HG02973 (cell line): ENCODE measurements at regions not wholly inside any gene's neighbourhood (a gene's known extent, or its start where the extent isn't known, plus 50 kb on each side); places are given as distances from the start of the nearest gene placed in this dataset.

Experiments used
- ATAC-seq: cut with Tn5 transposase; IDR thresholded peaks from one replicate; pipeline ENCODE4 v1.9.1; 2021; ENCODE audit warnings: moderate library complexity; ENCODE audit not compliant: unreplicated experiment

DNA sequence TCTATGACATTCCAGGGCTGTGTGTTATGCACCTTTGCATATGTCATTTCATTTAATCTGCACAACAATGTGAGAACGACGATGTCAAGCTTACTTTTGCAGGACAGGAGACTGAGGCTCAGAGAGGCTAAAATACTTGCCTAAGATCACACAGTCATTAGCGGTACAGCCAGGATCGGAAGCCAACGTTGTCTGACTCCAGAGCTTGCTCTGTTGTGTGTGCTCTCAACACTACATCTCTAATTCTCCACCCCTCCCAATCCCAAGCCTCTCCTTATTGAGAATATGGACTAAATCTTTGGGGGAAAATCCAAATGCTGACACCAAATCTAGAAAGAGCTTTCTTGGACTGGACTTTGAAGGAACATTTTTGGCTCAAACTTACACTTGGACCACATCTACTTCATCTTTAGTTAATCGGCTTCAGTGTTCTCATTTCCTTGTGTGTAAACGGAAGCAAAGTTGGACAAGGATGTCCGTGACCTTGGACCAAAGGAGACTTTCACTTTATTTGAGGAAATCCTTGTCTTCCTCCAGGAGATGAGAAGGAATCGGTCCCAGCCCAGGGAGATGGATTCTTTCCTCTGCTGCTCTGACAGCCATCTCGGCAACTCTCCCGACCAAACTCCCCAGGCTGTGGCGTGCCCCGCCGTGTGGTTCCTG is 242.4 kb downstream of the LPIN1 start:
- no peak for ATAC-seq

DNA sequence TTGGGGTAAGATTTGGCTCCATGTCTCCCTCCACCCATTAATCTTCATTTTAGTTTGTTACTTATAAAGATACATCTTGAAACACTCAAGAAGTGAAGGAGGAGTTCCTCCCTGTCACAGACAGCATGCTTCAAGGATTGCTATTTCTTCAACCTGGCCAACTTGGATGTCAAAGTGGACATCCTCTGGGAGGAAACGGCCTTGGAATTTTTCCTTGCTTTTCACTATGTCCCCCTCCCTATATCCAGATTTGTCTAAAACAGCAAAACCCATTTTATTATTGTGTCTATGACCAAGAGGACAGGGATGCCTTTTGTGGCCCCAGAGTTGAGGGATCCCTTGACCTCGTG is 242.9 kb downstream of the LPIN1 start:
- no peak for ATAC-seq

DNA sequence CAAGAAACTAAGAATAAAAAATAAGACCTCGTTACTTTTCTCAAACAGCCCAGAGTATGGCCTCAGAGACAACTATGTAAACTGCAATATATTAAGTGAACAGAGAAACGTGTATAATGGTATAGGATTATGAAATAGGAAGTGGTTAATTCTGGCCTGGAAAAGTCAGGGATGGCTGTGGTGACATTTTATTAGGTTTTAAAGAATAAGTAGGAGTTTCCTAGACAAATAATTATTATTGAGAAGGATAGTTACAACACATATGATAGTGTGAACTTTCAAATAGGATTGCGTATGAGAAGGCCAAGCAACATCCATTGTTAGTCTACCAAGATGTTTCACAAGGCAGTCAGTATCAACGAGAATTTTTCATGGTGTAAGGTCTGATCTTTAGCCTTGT is 244.1 kb downstream of the LPIN1 start:
- ATAC-seq, result no peak

DNA sequence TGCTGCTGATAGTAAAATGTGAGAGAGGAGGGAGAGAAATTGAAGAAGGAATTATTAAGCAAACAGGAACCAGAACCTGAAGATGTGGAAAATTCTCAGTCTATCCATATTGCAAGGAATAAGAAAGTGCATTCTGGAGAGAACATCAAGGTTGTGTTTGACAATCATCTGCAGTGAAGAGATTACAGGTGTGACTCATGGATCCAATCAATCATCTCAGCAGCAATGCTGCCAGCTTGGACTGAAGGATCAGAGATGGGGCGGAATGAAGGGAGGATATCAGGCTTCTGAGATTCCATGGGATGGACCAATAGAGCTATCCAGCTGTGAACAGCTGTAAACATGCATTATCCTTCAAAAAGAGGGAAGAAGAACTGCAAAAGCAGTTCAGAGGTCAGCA is 247.3 kb downstream of the LPIN1 start:
- ATAC-seq, result no peak

GRCh38 chr2:11995456-11995855 is 249.0 kb downstream of the LPIN1 start:
- no peak for ATAC-seq

DNA sequence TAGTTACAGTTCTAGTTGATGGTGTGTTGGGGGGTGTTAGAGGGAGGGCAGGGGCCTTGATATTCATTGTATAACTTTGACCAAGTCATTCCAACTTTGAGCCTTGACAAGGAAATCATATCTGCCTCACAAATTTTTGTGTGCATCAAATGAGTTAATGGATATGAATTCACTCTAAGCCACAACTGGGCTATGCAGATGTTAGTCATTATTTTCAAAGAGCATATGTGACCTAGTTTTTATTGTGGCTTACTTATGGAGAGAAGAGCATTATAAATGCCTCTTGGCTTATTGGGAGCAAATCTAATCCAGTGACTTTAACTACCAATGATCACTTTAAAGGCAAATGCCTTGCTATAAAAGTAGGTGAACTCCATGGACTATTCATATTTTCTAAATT is 250.2 kb downstream of the LPIN1 start:
- no peak for ATAC-seq

- ATAC-seq, result no peak
These were observed 250.7 kb downstream of the LPIN1 start for GRCh38 chr2:11997142-11997541.

GRCh38 chr2:11998218-11998617 is 251.8 kb downstream of the LPIN1 start:
- ATAC-seq, result no peak

GRCh38 chr2:11998626-11999378 is 252.4 kb downstream of the LPIN1 start:
- ATAC-seq, result peak; percentile 55

DNA sequence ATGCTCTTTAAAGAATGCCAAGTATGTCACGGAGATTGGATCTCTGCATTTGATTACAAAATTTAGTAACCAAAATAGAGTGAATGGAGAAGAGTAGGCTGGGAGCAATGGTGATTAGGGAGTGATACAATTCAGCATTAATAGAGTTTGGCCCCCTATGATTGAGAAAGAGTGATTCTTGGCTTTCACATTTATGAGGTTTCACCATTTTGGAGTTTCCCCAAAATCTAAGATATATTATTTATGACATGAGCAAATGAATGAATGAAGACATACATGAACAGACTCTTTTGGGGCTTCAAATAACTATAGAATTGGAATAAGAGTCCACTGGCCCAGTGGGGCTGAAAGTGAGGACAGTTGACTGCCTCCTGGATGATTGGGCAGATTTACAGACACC is 255.2 kb downstream of the LPIN1 start:
- ATAC-seq, result no peak

DNA sequence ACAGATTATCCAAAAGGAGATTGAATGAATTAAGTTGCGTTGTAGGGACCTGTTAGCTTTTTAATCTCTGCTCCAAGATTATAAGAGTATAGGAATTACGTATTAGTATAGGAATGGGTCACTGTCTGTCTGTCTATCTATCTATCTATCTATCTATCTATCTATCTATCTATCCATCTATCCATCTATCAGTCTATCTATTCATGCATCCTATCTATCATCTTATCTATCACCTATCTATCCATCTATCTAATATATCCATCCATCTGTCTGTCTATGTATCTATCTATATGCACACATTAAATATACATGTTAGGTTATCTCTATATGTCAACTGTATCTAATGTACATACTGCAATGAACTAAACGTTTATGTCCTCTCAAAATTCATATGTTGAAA is 255.8 kb downstream of the LPIN1 start:
- ATAC-seq, result no peak

GRCh38 chr2:12004713-12005112 is 258.3 kb downstream of the LPIN1 start:
- no peak for ATAC-seq

- peak; percentile 74 for ATAC-seq
These were observed 259.7 kb downstream of the LPIN1 start for GRCh38 chr2:12005886-12006681.

DNA sequence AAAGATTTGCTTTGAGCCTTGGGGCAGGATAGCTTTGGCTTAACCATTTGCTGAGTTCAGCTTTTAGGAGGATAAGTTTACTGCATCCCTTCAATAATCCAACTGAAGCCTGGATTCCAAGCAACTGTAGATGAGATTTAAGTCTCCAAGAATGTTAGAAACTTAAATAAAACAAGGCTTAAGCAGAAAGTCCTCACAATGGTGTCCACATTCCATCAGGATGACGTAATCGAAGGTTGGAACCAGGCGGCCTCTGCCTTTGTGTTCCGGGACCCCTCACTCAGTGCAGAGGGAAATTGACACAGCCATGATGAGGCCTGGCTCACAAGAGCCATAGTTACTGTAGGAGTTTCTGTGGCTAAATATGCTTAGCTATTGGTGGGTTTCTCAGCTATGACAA is 260.4 kb downstream of the LPIN1 start:
- ATAC-seq, result no peak

DNA sequence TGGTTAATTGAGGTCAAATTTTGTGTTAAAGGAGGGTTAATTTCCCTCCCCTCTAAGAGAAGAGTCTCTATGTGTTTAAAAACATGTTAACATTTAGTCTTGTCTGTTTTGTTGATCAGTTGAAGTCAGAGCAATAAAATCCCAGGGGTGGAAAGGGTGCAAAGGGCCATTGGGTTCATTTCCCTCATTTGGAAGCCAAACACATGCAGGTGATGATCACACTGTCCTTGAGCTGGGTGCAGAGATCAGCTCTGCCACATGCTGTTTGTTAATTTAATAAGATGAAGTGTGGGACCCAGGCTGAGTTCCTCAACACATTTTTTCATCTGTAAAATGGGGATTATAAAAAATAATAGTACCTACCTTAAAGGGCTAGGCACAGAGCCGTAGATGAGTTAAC is 260.9 kb downstream of the LPIN1 start:
- no peak for ATAC-seq

GRCh38 chr2:12008425-12009061 is 262.1 kb downstream of the LPIN1 start:
- peak; percentile 72 for ATAC-seq

- no peak for ATAC-seq
These were observed 263.0 kb downstream of the LPIN1 start for GRCh38 chr2:12009323-12009905.

DNA sequence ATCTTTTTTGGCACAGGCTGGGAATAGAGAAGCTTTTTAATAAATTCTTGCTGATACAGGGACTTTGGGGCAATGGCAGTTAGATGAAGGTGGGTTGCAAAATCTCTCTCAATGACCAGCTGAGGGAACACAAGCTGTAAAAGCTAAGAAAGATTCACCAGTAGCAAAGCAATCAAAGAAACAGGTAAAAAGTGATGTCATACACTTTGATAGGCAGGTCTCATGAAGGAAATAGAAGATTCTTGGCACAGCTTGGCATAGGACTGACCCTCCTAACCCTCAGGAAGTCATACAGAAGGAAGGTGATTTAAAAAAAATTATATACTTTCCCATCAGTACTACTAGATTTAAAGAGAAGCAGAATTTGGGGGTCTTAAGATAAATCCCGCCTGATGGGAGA is 263.6 kb downstream of the LPIN1 start:
- no peak for ATAC-seq

GRCh38 chr2:12010779-12011178 is 264.3 kb downstream of the LPIN1 start:
- ATAC-seq, result no peak

GRCh38 chr2:12014088-12014960 is 267.9 kb downstream of the LPIN1 start:
- ATAC-seq, result no peak
